ENCODE measurements at regions not wholly inside any gene's neighbourhood (a gene's known extent, or its start where the extent isn't known, plus 50 kb on each side); places are given as distances from the start of the nearest gene placed in this dataset.

GRCh38 chrX:39995457-39995856 is 102.3 kb downstream of the BCOR start:
- TF ChIP-seq, protein P1, sequence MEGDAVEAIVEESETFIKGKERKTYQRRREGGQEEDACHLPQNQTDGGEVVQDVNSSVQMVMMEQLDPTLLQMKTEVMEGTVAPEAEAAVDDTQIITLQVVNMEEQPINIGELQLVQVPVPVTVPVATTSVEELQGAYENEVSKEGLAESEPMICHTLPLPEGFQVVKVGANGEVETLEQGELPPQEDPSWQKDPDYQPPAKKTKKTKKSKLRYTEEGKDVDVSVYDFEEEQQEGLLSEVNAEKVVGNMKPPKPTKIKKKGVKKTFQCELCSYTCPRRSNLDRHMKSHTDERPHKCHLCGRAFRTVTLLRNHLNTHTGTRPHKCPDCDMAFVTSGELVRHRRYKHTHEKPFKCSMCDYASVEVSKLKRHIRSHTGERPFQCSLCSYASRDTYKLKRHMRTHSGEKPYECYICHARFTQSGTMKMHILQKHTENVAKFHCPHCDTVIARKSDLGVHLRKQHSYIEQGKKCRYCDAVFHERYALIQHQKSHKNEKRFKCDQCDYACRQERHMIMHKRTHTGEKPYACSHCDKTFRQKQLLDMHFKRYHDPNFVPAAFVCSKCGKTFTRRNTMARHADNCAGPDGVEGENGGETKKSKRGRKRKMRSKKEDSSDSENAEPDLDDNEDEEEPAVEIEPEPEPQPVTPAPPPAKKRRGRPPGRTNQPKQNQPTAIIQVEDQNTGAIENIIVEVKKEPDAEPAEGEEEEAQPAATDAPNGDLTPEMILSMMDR (IDR thresholded peaks at IDR 0.05) = no peak
- no peak overlapping the region for H3K4me3 ChIP-seq
- DNase-seq (ENCODE audit: low spot score) = no peak
- H3K36me3 ChIP-seq = no peaks in the 10 kb centered on the region
- no peaks in the 10 kb centered on the region for H3K9me3 ChIP-seq
- no peak overlapping the region for H3K27ac ChIP-seq
- no peaks in the 10 kb centered on the region for H3K27me3 ChIP-seq
- H3K4me1 ChIP-seq = no peaks in the 10 kb centered on the region

DNA sequence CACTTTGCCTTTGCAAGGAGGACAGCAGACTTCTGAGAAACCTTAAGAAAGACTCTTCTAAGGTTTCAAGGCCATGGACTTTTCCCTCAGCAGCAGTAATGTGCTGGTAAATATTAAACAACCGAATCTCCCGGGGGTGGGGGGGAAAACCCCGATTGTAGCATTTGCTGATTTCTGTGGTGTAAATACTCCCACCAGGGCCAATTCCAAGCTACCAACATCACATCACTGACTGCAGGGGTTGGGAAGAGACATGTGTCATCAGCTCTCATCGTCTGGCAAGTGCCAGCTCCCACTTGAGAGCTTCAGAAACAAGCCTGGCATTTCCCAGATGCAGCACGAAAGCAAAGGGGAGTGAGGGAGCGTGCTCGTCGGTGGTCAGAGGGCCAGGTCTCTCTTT is 101.2 kb downstream of the BCOR start:
- no peak overlapping the region for H3K27ac ChIP-seq
- H3K4me3 ChIP-seq = no peak overlapping the region
- H3K27me3 ChIP-seq = no peaks in the 10 kb centered on the region
- H3K4me1 ChIP-seq = no peaks in the 10 kb centered on the region
- TF ChIP-seq, protein P1 (IDR thresholded peaks at IDR 0.05) = no peak
- no peaks in the 10 kb centered on the region for H3K9me3 ChIP-seq
- no peak for DNase-seq (ENCODE audit: low spot score)
- H3K36me3 ChIP-seq = no peaks in the 10 kb centered on the region

DNA sequence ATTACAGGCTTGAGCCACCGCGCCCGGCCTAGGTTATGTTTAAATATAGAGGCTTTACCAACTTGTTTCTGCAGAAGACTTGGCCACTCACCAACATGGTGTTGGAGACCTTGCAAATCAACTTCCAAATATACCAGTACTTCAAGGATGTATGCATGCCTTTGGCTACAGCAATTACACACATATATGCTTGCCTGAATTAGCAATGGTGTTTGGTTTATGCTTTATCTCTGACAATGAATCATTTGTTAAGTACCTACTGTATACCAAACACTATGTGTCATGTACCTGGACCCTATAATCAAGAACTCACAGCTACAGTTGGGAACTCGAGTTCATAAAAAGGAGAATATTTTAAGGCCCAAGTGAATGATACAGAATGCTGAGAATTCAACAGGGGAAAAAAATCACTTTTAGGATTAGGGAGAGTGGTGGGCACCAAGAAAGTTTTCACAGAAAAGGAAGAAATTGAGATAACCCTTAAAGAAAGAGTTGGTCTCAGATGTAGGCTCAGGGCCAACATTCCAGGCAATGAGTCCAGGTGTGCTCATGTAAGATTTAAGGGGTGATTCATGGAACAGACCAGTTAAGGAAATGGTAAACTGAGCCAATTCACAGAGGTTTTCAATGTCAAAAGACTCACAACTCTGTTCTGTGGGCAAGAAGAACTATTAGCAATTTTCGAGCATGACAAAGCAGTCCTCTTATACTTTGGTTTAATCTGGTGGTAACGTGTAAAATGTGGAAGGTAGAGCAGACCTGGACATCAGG is 98.9 kb downstream of the BCOR start:
- DNase-seq (ENCODE audit: low spot score) = no peak
- Histone ChIP-seq H3K36me3 (no peaks in the 10 kb centered on the region), H3K4me1 (no peaks in the 10 kb centered on the region), H3K27ac (no peak overlapping the region), H3K27me3 (no peaks in the 10 kb centered on the region), H3K4me3 (no peak overlapping the region), H3K9me3 (no peaks in the 10 kb centered on the region)
- TF ChIP-seq, protein P1 (IDR thresholded peaks at IDR 0.05) = no peak

Small RNA genes lying in the stretch of these regions (microRNA-seq; reads per million reads assigned to microRNA genes)
- gene MIR1587 (ENCODE audit: borderline number of aligned reads in 2 of 2, borderline replicate concordance in 1 of 2) (0 reads per million in 2 donors), gene MIR3937 (ENCODE audit: borderline number of aligned reads in 2 of 2, borderline replicate concordance in 1 of 2) (0 reads per million in 2 donors)

All from right atrium auricular region (tissue), 2 donors.